ENCODE measurements at regions not wholly inside any gene's neighbourhood (a gene's known extent, or its start where the extent isn't known, plus 50 kb on each side); places are given as distances from the start of the nearest gene placed in this dataset.

- no peak for TF ChIP-seq CTCF (IDR thresholded peaks at IDR 0.05)
- no peak for TF ChIP-seq POLR2A (IDR thresholded peaks at IDR 0.05; ENCODE audit: low read depth)
- TF ChIP-seq POLR2AphosphoS5 (IDR thresholded peaks at IDR 0.05) = no peak
Observed at GRCh38 chr7:68707958-68708357, 890.3 kb upstream of the AUTS2 start.

All from esophagus muscularis mucosa (tissue), 3 donors.